ENCODE measurements at regions not wholly inside any gene's neighbourhood (a gene's known extent, or its start where the extent isn't known, plus 50 kb on each side); places are given as distances from the start of the nearest gene placed in this dataset.

- H3K27me3 Mint-ChIP-seq, result no peaks in the 10 kb centered on the region
Observed at GRCh38 chr7:34365611-34366010, 292.4 kb upstream of the NPSR1 start.

GRCh38 chr7:34371922-34372321, 286.1 kb upstream of the NPSR1 start:
- Mint-ChIP-seq H3K4me1 (ENCODE audit: low read depth) (no peaks in the 10 kb centered on the region), H3K36me3 (ENCODE audit: low read depth) (no peaks in the 10 kb centered on the region), H3K27me3 (no peaks in the 10 kb centered on the region)

More at GRCh38 chr7:34365611-34366010, 292.4 kb upstream of the NPSR1 start:
- Mint-ChIP-seq H3K4me3 (no peak overlapping the region), H3K4me1 (ENCODE audit: low read depth) (no peaks in the 10 kb centered on the region), H3K27ac (no peak overlapping the region), H3K9me3 (no peaks in the 10 kb centered on the region), H3K36me3 (ENCODE audit: low read depth) (no peaks in the 10 kb centered on the region)
- no peak for DNase-seq

GRCh38 chr7:34373940-34374339, 284.1 kb upstream of the NPSR1 start:
- no peaks in the 10 kb centered on the region for H3K27me3 Mint-ChIP-seq
- H3K27ac Mint-ChIP-seq, result no peak overlapping the region
- H3K9me3 Mint-ChIP-seq, result peaks cover 8% of the 10 kb centered on the region
- no peak for DNase-seq
- H3K4me3 Mint-ChIP-seq, result no peak overlapping the region
- H3K36me3 Mint-ChIP-seq (ENCODE audit: low read depth), result no peaks in the 10 kb centered on the region
- no peaks in the 10 kb centered on the region for H3K4me1 Mint-ChIP-seq (ENCODE audit: low read depth)

More at GRCh38 chr7:34371922-34372321, 286.1 kb upstream of the NPSR1 start:
- no peak for DNase-seq
- Mint-ChIP-seq H3K27ac (no peak overlapping the region), H3K9me3 (peaks cover 5% of the 10 kb centered on the region), H3K4me3 (no peak overlapping the region)

GRCh38 chr7:34382166-34382893, 275.7 kb upstream of the NPSR1 start:
- Mint-ChIP-seq H3K36me3 (ENCODE audit: low read depth) (no peaks in the 10 kb centered on the region), H3K4me3 (no peak overlapping the region), H3K9me3 (peaks cover 12% of the 10 kb centered on the region), H3K27ac (no peak overlapping the region), H3K4me1 (ENCODE audit: low read depth) (no peaks in the 10 kb centered on the region), H3K27me3 (no peaks in the 10 kb centered on the region)
- no peak for DNase-seq

- no peak overlapping the region for H3K27ac Mint-ChIP-seq
- H3K4me3 Mint-ChIP-seq, result no peak overlapping the region
- no peaks in the 10 kb centered on the region for H3K36me3 Mint-ChIP-seq (ENCODE audit: low read depth)
- no peaks in the 10 kb centered on the region for H3K27me3 Mint-ChIP-seq
- H3K4me1 Mint-ChIP-seq (ENCODE audit: low read depth), result no peaks in the 10 kb centered on the region
- H3K9me3 Mint-ChIP-seq, result peaks cover 9% of the 10 kb centered on the region
- no peak for DNase-seq
Observed at GRCh38 chr7:34385384-34385783, 272.6 kb upstream of the NPSR1 start.

- H3K4me1 Mint-ChIP-seq (ENCODE audit: low read depth), result no peaks in the 10 kb centered on the region
- no peak overlapping the region for H3K4me3 Mint-ChIP-seq
- H3K36me3 Mint-ChIP-seq (ENCODE audit: low read depth), result no peaks in the 10 kb centered on the region
- no peak overlapping the region for H3K27ac Mint-ChIP-seq
- peaks cover 2% of the 10 kb centered on the region for H3K9me3 Mint-ChIP-seq
- no peaks in the 10 kb centered on the region for H3K27me3 Mint-ChIP-seq
- no peak for DNase-seq
Observed at GRCh38 chr7:34389332-34390078, 268.5 kb upstream of the NPSR1 start.

GRCh38 chr7:34390103-34390502, 267.9 kb upstream of the NPSR1 start:
- Mint-ChIP-seq H3K4me3 (no peak overlapping the region), H3K9me3 (peaks cover 2% of the 10 kb centered on the region)

GRCh38 chr7:34392972-34393371, 265.0 kb upstream of the NPSR1 start:
- no peaks in the 10 kb centered on the region for H3K27me3 Mint-ChIP-seq
- H3K27ac Mint-ChIP-seq, result no peak overlapping the region
- DNase-seq, result no peak
- no peak overlapping the region for H3K4me3 Mint-ChIP-seq
- no peaks in the 10 kb centered on the region for H3K4me1 Mint-ChIP-seq (ENCODE audit: low read depth)
- peaks cover 2% of the 10 kb centered on the region for H3K9me3 Mint-ChIP-seq
- no peaks in the 10 kb centered on the region for H3K36me3 Mint-ChIP-seq (ENCODE audit: low read depth)

More at GRCh38 chr7:34390103-34390502, 267.9 kb upstream of the NPSR1 start:
- H3K27ac Mint-ChIP-seq, result no peak overlapping the region
- H3K27me3 Mint-ChIP-seq, result no peaks in the 10 kb centered on the region
- no peak for DNase-seq
- H3K4me1 Mint-ChIP-seq (ENCODE audit: low read depth), result no peaks in the 10 kb centered on the region
- H3K36me3 Mint-ChIP-seq (ENCODE audit: low read depth), result no peaks in the 10 kb centered on the region

GRCh38 chr7:34396437-34397064, 261.5 kb upstream of the NPSR1 start:
- no peaks in the 10 kb centered on the region for H3K4me1 Mint-ChIP-seq (ENCODE audit: low read depth)
- no peak for DNase-seq

GRCh38 chr7:34401776-34402175, 256.2 kb upstream of the NPSR1 start:
- H3K4me1 Mint-ChIP-seq (ENCODE audit: low read depth), result no peaks in the 10 kb centered on the region
- no peaks in the 10 kb centered on the region for H3K27me3 Mint-ChIP-seq
- no peaks in the 10 kb centered on the region for H3K36me3 Mint-ChIP-seq (ENCODE audit: low read depth)
- DNase-seq, result no peak
- H3K9me3 Mint-ChIP-seq, result no peaks in the 10 kb centered on the region
- H3K27ac Mint-ChIP-seq, result no peak overlapping the region
- no peak overlapping the region for H3K4me3 Mint-ChIP-seq

More at GRCh38 chr7:34396437-34397064, 261.5 kb upstream of the NPSR1 start:
- Mint-ChIP-seq H3K4me3 (no peak overlapping the region), H3K36me3 (ENCODE audit: low read depth) (no peaks in the 10 kb centered on the region), H3K27ac (no peak overlapping the region), H3K27me3 (no peaks in the 10 kb centered on the region), H3K9me3 (peaks cover 2% of the 10 kb centered on the region)

- Mint-ChIP-seq H3K27me3 (no peaks in the 10 kb centered on the region), H3K27ac (no peak overlapping the region), H3K36me3 (ENCODE audit: low read depth) (no peaks in the 10 kb centered on the region), H3K4me1 (ENCODE audit: low read depth) (no peaks in the 10 kb centered on the region), H3K9me3 (no peaks in the 10 kb centered on the region), H3K4me3 (no peak overlapping the region)
- no peak for DNase-seq
Observed at GRCh38 chr7:34406848-34407530, 251.0 kb upstream of the NPSR1 start.

GRCh38 chr7:34407586-34407985, 250.4 kb upstream of the NPSR1 start:
- H3K36me3 Mint-ChIP-seq (ENCODE audit: low read depth), result no peaks in the 10 kb centered on the region
- no peak overlapping the region for H3K27ac Mint-ChIP-seq
- no peaks in the 10 kb centered on the region for H3K27me3 Mint-ChIP-seq
- no peak for DNase-seq
- no peaks in the 10 kb centered on the region for H3K9me3 Mint-ChIP-seq
- H3K4me3 Mint-ChIP-seq, result no peak overlapping the region
- no peaks in the 10 kb centered on the region for H3K4me1 Mint-ChIP-seq (ENCODE audit: low read depth)

- DNase-seq, result no peak
- Mint-ChIP-seq H3K4me1 (ENCODE audit: low read depth) (no peaks in the 10 kb centered on the region), H3K36me3 (ENCODE audit: low read depth) (no peaks in the 10 kb centered on the region), H3K27ac (no peak overlapping the region), H3K27me3 (no peaks in the 10 kb centered on the region), H3K9me3 (peaks cover 5% of the 10 kb centered on the region), H3K4me3 (no peak overlapping the region)
Observed at GRCh38 chr7:34417781-34418180, 240.2 kb upstream of the NPSR1 start.

- Mint-ChIP-seq H3K9me3 (no peaks in the 10 kb centered on the region), H3K27me3 (no peaks in the 10 kb centered on the region), H3K36me3 (ENCODE audit: low read depth) (no peaks in the 10 kb centered on the region), H3K4me3 (no peak overlapping the region), H3K4me1 (ENCODE audit: low read depth) (no peaks in the 10 kb centered on the region), H3K27ac (no peak overlapping the region)
- no peak for DNase-seq
Observed at GRCh38 chr7:34421526-34421925, 236.5 kb upstream of the NPSR1 start.

Data from activated T-cell treated with anti-CD3 and anti-CD28 coated beads, Interleukin-2, amount 50 U/mL, for 24 hours (primary cell).